ENCODE measurements at regions not wholly inside any gene's neighbourhood (a gene's known extent, or its start where the extent isn't known, plus 50 kb on each side); places are given as distances from the start of the nearest gene placed in this dataset.

- no peak for TF ChIP-seq CTCF (conservative IDR thresholded peaks at IDR 0.05; ENCODE audit: low read depth, low read length)
- TF ChIP-seq BHLHE40 (IDR thresholded peaks at IDR 0.05; ENCODE audit: low read depth, low read length): no peak
- no peak for TF ChIP-seq CEBPB (IDR thresholded peaks at IDR 0.05; ENCODE audit: low read depth, low read length)
- no peak for TF ChIP-seq POLR2A (IDR thresholded peaks at IDR 0.05; ENCODE audit: low read depth, low read length)
- no peak for TF ChIP-seq MAFK (IDR thresholded peaks at IDR 0.05; ENCODE audit: low read depth, low read length)
- TF ChIP-seq USF2 (IDR thresholded peaks at IDR 0.05; ENCODE audit: low read depth, low read length): no peak
- no peak for TF ChIP-seq RCOR1 (IDR thresholded peaks at IDR 0.05; ENCODE audit: insufficient replicate concordance, low read length)
- no peak for TF ChIP-seq ELK1 (IDR thresholded peaks at IDR 0.05; ENCODE audit: borderline replicate concordance, low read depth, low read length)
- TF ChIP-seq RAD21 (IDR thresholded peaks at IDR 0.05; ENCODE audit: low read length): no peak
- TF ChIP-seq SMC3 (IDR thresholded peaks at IDR 0.05; ENCODE audit: low read depth, low read length): no peak
- no peak for TF ChIP-seq MXI1 (IDR thresholded peaks at IDR 0.05; ENCODE audit: borderline replicate concordance, low read depth, low read length)
Observed at GRCh38 chr4:178316211-178316610, 874.0 kb upstream of the AGA start.

Data from IMR-90 (cell line).